Nephron (organoid): ENCODE measurements at regions not wholly inside any gene's neighbourhood (a gene's known extent, or its start where the extent isn't known, plus 50 kb on each side); places are given as distances from the start of the nearest gene placed in this dataset.
A peak's percentile ranks its signal among the peaks of the same experiment; 100 is the strongest.
"Not testable (repeated sequence)": the region's sequence is repeated elsewhere in the genome, so short reads cannot be mapped to it uniquely, and the experiment has no call there.

Experiments
- H3K27ac Mint-ChIP-seq, 3 experiments: 2 replicates each; pipeline ENCODE4 v1.8.0; 2020; ENCODE audit warnings: mixed read lengths in 3 of 3, mild to moderate bottlenecking in 2 of 3, moderate library complexity in 1 of 3
- H3K27me3 Mint-ChIP-seq: 2 replicates; pipeline ENCODE4 v1.8.0; 2021; ENCODE audit warnings: low read depth, mild to moderate bottlenecking, moderate library complexity, mixed read lengths
- H3K36me3 Mint-ChIP-seq: 2 replicates; pipeline ENCODE4 v1.8.0; 2020; ENCODE audit warnings: low read depth, mixed read lengths
- H3K4me1 Mint-ChIP-seq: 2 replicates; pipeline ENCODE4 v1.8.0; 2020; ENCODE audit warnings: mixed read lengths
- H3K4me3 Mint-ChIP-seq, 3 experiments: 2 replicates each; pipeline ENCODE4 v1.8.0; 2020; ENCODE audit warnings: mild to moderate bottlenecking in 3 of 3, mixed read lengths in 3 of 3, moderate library complexity in 2 of 3
- H3K9me3 Mint-ChIP-seq: 2 replicates; pipeline ENCODE4 v1.8.0; 2020; ENCODE audit warnings: mixed read lengths
- TF ChIP-seq, protein P1 (sequence below), 3 experiments: fragments of 200-600 bp; sonication (generic); IDR thresholded peaks; one replicate each; pipeline ENCODE4 v1.5.0; 2021; ENCODE audit warnings: antibody characterized with exemption in 3 of 3; ENCODE audit not compliant: unreplicated experiment in 3 of 3

DNA sequence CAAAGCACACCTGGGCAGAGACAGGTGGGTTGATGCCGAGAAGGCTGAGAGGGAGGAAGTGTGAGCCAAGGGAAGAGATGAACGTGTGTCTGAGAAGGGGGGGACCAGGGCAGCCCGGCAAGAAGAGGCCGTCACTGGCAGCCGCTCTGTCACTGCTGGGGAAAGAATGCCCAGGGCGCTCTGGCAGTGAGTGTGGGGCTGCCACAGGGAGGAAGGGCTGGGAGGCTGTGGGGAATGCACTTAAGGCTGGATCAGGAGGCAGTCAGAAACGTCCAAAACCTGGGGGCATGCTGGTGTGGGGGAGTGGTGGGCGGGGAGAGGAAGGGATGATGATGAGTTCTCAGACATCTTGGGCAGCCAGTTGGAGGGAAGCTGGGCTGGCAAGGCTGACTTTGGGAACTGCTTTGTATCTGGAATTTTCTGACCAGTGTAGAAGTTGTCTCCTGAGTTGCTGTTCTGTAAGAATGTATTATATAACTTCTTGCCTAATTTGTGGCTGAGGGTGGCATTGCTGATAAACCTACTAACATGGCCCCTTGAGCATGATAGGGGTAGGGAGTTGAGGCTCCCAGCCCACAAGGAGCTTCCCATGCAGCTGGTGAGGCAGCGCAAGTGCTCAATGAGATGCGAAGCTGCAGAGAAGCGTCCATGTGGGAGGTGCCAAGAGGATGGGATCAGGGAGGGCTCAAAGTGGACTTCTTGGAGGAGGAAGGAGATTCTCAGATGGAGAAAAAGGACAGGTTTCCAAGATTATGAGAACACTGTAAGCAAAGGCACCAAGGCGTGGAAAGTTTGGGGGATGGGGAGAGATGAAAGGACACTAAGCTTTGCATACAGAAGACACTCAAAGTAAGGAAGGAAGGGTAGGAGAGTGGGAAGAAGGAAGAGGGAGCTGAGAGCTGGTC is 185.1 kb upstream of the HAAO start:
- peaks cover 7% of the 10 kb centered on the region for H3K27me3 Mint-ChIP-seq
- H3K9me3 Mint-ChIP-seq = peaks cover 3% of the 10 kb centered on the region
- peaks cover 40% of the 10 kb centered on the region for H3K4me1 Mint-ChIP-seq
- peak overlapping the region; percentile 74 to 91 (median 83) for H3K27ac Mint-ChIP-seq
- TF ChIP-seq, protein P1, sequence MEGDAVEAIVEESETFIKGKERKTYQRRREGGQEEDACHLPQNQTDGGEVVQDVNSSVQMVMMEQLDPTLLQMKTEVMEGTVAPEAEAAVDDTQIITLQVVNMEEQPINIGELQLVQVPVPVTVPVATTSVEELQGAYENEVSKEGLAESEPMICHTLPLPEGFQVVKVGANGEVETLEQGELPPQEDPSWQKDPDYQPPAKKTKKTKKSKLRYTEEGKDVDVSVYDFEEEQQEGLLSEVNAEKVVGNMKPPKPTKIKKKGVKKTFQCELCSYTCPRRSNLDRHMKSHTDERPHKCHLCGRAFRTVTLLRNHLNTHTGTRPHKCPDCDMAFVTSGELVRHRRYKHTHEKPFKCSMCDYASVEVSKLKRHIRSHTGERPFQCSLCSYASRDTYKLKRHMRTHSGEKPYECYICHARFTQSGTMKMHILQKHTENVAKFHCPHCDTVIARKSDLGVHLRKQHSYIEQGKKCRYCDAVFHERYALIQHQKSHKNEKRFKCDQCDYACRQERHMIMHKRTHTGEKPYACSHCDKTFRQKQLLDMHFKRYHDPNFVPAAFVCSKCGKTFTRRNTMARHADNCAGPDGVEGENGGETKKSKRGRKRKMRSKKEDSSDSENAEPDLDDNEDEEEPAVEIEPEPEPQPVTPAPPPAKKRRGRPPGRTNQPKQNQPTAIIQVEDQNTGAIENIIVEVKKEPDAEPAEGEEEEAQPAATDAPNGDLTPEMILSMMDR (IDR thresholded peaks at IDR 0.05; ENCODE audit: unreplicated experiment in 3 of 3) = no peak
- peak overlapping the region in 1 of 3 experiments; percentile 2 for H3K4me3 Mint-ChIP-seq
- no peaks in the 10 kb centered on the region for H3K36me3 Mint-ChIP-seq

DNA sequence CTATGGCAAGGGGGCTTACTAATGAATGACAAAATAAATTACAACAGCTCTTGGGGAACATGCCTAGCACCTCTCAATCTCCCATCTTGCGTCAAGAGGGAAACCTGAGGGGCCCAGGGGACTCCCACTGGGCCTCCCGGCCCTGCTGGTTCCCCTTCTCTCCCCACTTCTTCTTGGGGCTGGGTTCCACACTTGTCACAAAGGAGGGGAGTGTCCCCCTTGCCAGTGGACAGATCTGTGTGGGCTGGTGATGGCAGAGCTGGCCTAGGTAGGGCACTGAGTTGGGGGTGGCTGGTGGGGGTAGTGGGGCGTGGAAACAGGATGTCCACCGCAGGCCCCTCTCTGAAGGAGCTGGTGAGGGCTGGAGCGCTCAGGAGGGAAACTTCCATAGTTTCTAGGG is 184.0 kb upstream of the HAAO start:
- TF ChIP-seq, protein P1 (IDR thresholded peaks at IDR 0.05; ENCODE audit: unreplicated experiment in 3 of 3) = no peak
- Mint-ChIP-seq H3K4me3 (no peak overlapping the region), H3K27ac (peak overlapping the region; percentile 74 to 92 (median 91)), H3K27me3 (peaks cover 7% of the 10 kb centered on the region), H3K9me3 (peaks cover 3% of the 10 kb centered on the region), H3K4me1 (peaks cover 48% of the 10 kb centered on the region), H3K36me3 (no peaks in the 10 kb centered on the region)

DNA sequence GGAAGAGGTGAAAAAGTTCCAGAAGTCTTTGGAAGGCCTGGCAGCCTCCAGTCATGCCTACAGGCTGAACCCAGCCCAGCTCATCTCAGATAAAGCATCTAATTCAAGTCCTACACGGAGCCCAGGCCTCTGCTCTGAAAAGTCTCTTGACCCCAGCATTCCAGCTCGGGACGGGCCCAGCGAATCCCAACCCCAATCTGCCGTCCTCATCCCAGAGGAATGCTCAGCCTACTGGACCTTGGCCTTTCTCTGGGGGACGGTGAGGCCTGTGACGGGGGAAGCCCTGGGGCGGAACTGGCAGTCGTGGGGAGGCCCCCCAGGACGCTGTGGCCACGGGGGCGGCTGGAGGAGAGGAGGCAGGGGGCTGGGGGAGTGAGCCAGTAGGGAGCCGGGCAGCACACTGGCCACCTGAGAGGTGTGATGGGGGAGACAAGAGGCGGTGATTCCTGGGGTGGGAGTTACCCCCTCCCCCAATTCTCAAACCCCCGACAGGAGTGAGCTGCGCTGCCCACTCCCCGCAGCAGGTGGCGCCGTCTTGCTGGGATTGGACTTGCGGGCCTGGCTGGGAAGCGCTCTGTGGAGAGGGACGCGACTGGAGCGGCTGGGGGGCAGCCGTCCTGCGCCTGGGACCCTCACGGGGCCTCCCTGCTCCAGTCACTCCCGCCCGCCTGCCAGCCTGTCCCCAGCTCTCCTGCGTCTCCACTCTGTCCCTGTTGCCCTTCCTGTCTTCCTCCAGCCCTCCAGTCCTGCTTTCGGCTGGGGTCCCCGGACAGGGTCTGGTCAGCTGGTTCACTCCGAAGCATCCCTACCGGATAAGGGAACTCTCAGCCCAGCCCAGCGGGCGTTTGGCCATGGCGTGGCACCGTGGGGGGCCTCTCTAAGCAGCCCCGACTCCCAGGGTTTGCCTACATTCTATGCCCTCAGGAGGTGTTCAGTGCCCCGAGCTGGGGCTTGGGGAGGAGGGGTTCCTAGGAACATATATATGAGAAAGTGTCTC is 182.6 kb upstream of the HAAO start:
- peaks cover 46% of the 10 kb centered on the region for H3K4me1 Mint-ChIP-seq
- peak overlapping the region; percentile 69 to 78 (median 69) for H3K4me3 Mint-ChIP-seq

DNA sequence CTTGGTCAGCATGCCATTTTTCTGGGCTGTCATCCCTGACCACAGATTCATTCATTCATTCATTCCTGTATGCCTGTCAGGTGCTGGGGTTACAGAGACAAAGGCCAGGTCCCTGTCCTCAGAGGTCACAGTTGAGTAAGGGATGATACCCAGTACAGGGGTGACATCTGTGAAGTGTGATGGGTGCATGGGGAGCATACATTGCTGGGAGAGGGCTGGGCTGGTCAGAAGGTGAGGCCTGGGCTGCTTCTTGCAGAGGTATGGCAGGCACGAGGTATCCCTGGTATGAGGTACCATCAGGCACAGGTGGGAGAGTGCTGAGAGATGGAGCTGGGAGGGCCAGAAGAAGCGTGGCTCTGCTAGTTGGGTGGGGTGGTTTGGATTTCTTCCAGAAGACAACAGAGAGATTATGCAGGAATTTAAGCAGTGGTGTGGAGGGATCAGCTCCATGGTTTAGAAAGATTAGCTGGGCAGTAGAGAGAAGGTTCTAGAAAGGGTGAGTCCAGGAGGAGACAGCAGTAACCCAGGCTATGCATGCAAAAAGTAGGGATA is 181.9 kb upstream of the HAAO start:
- TF ChIP-seq, protein P1 (IDR thresholded peaks at IDR 0.05; ENCODE audit: unreplicated experiment in 3 of 3) = no peak
- Mint-ChIP-seq H3K4me3 (peak overlapping the region in 2 of 3 experiments; percentile 9 to 58), H3K4me1 (peaks cover 46% of the 10 kb centered on the region), H3K9me3 (no peaks in the 10 kb centered on the region), H3K27ac (peak overlapping the region; percentile 74 to 92 (median 91)), H3K36me3 (no peaks in the 10 kb centered on the region), H3K27me3 (peaks cover 11% of the 10 kb centered on the region)

More for the DNA sequence above, 182.6 kb upstream of the HAAO start:
- H3K36me3 Mint-ChIP-seq = no peaks in the 10 kb centered on the region
- H3K27me3 Mint-ChIP-seq = peaks cover 7% of the 10 kb centered on the region
- TF ChIP-seq, protein P1 (IDR thresholded peaks at IDR 0.05; ENCODE audit: unreplicated experiment in 3 of 3) = peak; percentile 92 to 97 (median 93)
- H3K27ac Mint-ChIP-seq = peak overlapping the region; percentile 74 to 92 (median 91)
- no peaks in the 10 kb centered on the region for H3K9me3 Mint-ChIP-seq

DNA sequence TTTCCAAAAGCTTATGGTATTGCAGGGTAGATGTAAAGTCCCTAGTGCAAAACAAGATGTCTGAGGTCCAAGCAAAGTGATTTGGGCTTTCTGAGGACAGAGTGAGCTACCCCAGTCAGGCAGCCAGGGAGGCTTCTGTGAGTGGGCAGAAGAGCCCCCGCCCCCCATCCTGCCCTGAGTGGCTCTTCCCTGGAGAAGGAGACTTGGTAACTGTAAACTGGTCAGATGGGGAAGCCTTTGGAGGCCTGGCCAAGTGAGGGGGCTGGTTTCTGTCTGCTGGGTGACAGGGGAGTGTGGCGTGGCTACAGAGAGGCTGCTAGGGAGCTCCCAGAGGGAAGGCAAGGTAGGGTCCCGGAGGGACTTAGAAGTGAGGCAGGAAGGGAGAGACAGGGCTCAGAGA is 181.3 kb upstream of the HAAO start:
- Mint-ChIP-seq H3K27me3 (peaks cover 11% of the 10 kb centered on the region), H3K4me1 (peaks cover 46% of the 10 kb centered on the region), H3K36me3 (no peaks in the 10 kb centered on the region), H3K27ac (peak overlapping the region; percentile 74 to 92 (median 91)), H3K9me3 (no peaks in the 10 kb centered on the region), H3K4me3 (peak overlapping the region in 1 of 3 experiments; percentile 23)
- TF ChIP-seq, protein P1 (IDR thresholded peaks at IDR 0.05; ENCODE audit: unreplicated experiment in 3 of 3) = no peak

DNA sequence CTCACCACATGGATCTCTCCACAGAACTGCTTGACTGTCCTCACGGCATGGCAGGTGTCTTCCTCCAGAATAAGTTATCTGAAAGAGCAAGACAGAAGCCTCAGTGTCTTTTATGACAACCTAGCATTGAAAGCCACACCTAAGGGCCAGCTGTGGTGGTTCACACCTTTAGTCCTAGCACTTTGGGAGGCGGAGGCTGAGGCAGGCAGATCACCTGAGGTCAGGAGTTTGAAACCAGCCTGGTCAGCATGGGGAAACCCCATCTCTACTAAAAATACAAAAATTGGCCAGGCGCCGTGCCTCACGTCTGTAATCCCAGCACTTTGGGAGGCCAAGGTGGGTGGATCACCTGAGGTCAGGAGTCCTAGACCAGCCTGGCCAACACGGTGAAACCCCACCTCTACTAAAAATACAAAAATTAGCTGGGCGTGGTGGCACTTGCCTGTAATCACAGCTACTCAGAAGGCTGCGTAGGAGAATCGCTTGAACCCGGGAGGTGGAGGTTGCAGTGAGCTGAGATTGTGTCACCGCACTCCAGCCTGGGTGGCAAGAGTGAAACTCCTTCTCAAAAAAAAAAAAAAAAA is 180.6 kb upstream of the HAAO start:
- Mint-ChIP-seq H3K27ac (peak overlapping the region in 1 of 3 experiments; percentile 92), H3K27me3 (peaks cover 11% of the 10 kb centered on the region), H3K4me1 (peaks cover 52% of the 10 kb centered on the region)
- H3K9me3 Mint-ChIP-seq, H3K4me3 Mint-ChIP-seq, H3K36me3 Mint-ChIP-seq: not testable (repeated sequence)
